GM18909 (cell line): ENCODE measurements at regions not wholly inside any gene's neighbourhood (a gene's known extent, or its start where the extent isn't known, plus 50 kb on each side); places are given as distances from the start of the nearest gene placed in this dataset.
"Not testable (repeated sequence)": the region's sequence is repeated elsewhere in the genome, so short reads cannot be mapped to it uniquely, and the experiment has no call there.

Experiments
- ATAC-seq: cut with Tn5 transposase; IDR thresholded peaks from one replicate; pipeline ENCODE4 v1.9.1; 2021; ENCODE audit warnings: mild to moderate bottlenecking; ENCODE audit not compliant: unreplicated experiment, poor library complexity

- ATAC-seq = no peak
Measured at GRCh38 chr1:81738875-81739274, 61.9 kb upstream of the ADGRL2 start.

GRCh38 chr1:81733480-81733879 is 67.3 kb upstream of the ADGRL2 start:
- ATAC-seq = no peak

GRCh38 chr1:81731989-81732388 is 68.7 kb upstream of the ADGRL2 start:
- no peak for ATAC-seq

GRCh38 chr1:81730881-81731280 is 69.9 kb upstream of the ADGRL2 start:
- ATAC-seq = peak; percentile 77

GRCh38 chr1:81730299-81730698 is 70.4 kb upstream of the ADGRL2 start:
- ATAC-seq = not testable (repeated sequence)

- no peak for ATAC-seq
Measured at GRCh38 chr1:81729818-81730217, 70.9 kb upstream of the ADGRL2 start.

GRCh38 chr1:81729239-81729638 is 71.5 kb upstream of the ADGRL2 start:
- no peak for ATAC-seq

GRCh38 chr1:81725823-81726222 is 74.9 kb upstream of the ADGRL2 start:
- ATAC-seq = no peak

- not testable (repeated sequence) for ATAC-seq
Measured at GRCh38 chr1:81722631-81723328, 78.0 kb upstream of the ADGRL2 start.

GRCh38 chr1:81720256-81720655 is 80.5 kb upstream of the ADGRL2 start:
- not testable (repeated sequence) for ATAC-seq

GRCh38 chr1:81717230-81717629 is 83.5 kb upstream of the ADGRL2 start:
- no peak for ATAC-seq

- no peak for ATAC-seq
Measured at GRCh38 chr1:81715391-81715790, 85.3 kb upstream of the ADGRL2 start.

GRCh38 chr1:81714636-81715035 is 86.1 kb upstream of the ADGRL2 start:
- ATAC-seq = no peak

GRCh38 chr1:81712425-81712824 is 88.3 kb upstream of the ADGRL2 start:
- no peak for ATAC-seq

GRCh38 chr1:81710857-81711256 is 89.9 kb upstream of the ADGRL2 start:
- ATAC-seq = no peak

- no peak for ATAC-seq
Measured at GRCh38 chr1:81708250-81708649, 92.5 kb upstream of the ADGRL2 start.

- no peak for ATAC-seq
Measured at GRCh38 chr1:81706650-81707435, 93.9 kb upstream of the ADGRL2 start.

GRCh38 chr1:81703756-81704463 is 96.8 kb upstream of the ADGRL2 start:
- ATAC-seq = no peak

- no peak for ATAC-seq
Measured at GRCh38 chr1:81703391-81703755, 97.4 kb upstream of the ADGRL2 start.

GRCh38 chr1:81702903-81703302 is 97.8 kb upstream of the ADGRL2 start:
- ATAC-seq = no peak

- ATAC-seq = no peak
Measured at GRCh38 chr1:81702079-81702715, 98.5 kb upstream of the ADGRL2 start.
